Neural progenitor cell (in vitro differentiated cells): ENCODE measurements at regions not wholly inside any gene's neighbourhood (a gene's known extent, or its start where the extent isn't known, plus 50 kb on each side); places are given as distances from the start of the nearest gene placed in this dataset.

Experiments
- DNase-seq: peaks from one replicate; pipeline ENCODE4 v3.0.0-alpha.2; 2016; ENCODE audit warnings: low spot score
- H2AFZ ChIP-seq: fragments of 200-600 bp; sonication (generic); replicated peaks from 2 replicates; pipeline ENCODE4 v1.6.1; 2016; ENCODE audit warnings: antibody characterized with exemption
- H3F3A ChIP-seq: fragments of 200-600 bp; sonication (generic); 2 replicates; pipeline ENCODE4 v1.6.1; 2016; ENCODE audit warnings: antibody characterized with exemption, low read depth
- H3K27ac ChIP-seq: fragments of 200-600 bp; sonication (generic); 2 replicates; pipeline ENCODE4 v1.5.1; 2016; ENCODE audit warnings: mild to moderate bottlenecking
- H3K27me3 ChIP-seq: fragments of 200-600 bp; sonication (generic); 2 replicates; pipeline ENCODE4 v1.6.1; 2016; ENCODE audit warnings: mild to moderate bottlenecking, moderate library complexity
- H3K36me3 ChIP-seq: fragments of 200-600 bp; sonication (generic); 2 replicates; pipeline ENCODE4 v1.5.1; 2016
- H3K4me1 ChIP-seq: fragments of 200-600 bp; sonication (generic); 2 replicates; pipeline ENCODE4 v1.6.1; 2016; ENCODE audit warnings: mixed run types
- H3K4me2 ChIP-seq: fragments of 200-600 bp; sonication (generic); 2 replicates; pipeline ENCODE4 v1.6.1; 2016
- H3K4me3 ChIP-seq: fragments of 200-600 bp; sonication (generic); 2 replicates; pipeline ENCODE4 v1.5.1; 2016
- H3K79me2 ChIP-seq: fragments of 200-600 bp; sonication (generic); 2 replicates; pipeline ENCODE4 v1.6.1; 2016; ENCODE audit warnings: low read depth
- H3K9ac ChIP-seq: fragments of 200-600 bp; sonication (generic); 2 replicates; pipeline ENCODE4 v1.6.1; 2016
- H3K9me3 ChIP-seq: fragments of 200-600 bp; sonication (generic); 2 replicates; pipeline ENCODE4 v1.5.1; 2016; ENCODE audit warnings: low read depth
- H4K20me1 ChIP-seq: fragments of 200-600 bp; sonication (generic); 2 replicates; pipeline ENCODE4 v1.6.1; 2016; ENCODE audit warnings: low read depth
- H3K27ac Mint-ChIP-seq: 3 replicates; pipeline ENCODE4 v1.8.0; 2021; ENCODE audit warnings: mixed read lengths
- H3K27me3 Mint-ChIP-seq: 2 replicates; pipeline ENCODE4 v1.8.0; 2022; ENCODE audit warnings: low read depth, mild to moderate bottlenecking, inconsistent platforms, moderate library complexity, mixed read lengths; ENCODE audit not compliant: insufficient read depth
- H3K36me3 Mint-ChIP-seq: 3 replicates; pipeline ENCODE4 v1.8.0; 2021; ENCODE audit warnings: mixed read lengths
- H3K4me1 Mint-ChIP-seq: 3 replicates; pipeline ENCODE4 v1.8.0; 2021; ENCODE audit warnings: mixed read lengths
- H3K4me3 Mint-ChIP-seq: 3 replicates; pipeline ENCODE4 v1.8.0; 2021; ENCODE audit warnings: mild to moderate bottlenecking, moderate library complexity, mixed read lengths
- H3K9me3 Mint-ChIP-seq: 3 replicates; pipeline ENCODE4 v1.8.0; 2020; ENCODE audit warnings: mixed read lengths
- EZH2 ChIP-seq: fragments of 200-600 bp; sonication (generic); IDR thresholded peaks from 2 replicates; pipeline ENCODE4 v1.6.1; 2017; ENCODE audit warnings: antibody characterized with exemption, mild to moderate bottlenecking, moderate library complexity
- EZH2phosphoT487 ChIP-seq: fragments of 200-600 bp; sonication (generic); IDR thresholded peaks from 2 replicates; pipeline ENCODE4 v1.6.1; 2017; ENCODE audit warnings: antibody characterized with exemption
- TF ChIP-seq, protein P1 (sequence below): fragments of 200-600 bp; sonication (generic); IDR thresholded peaks from 2 replicates; pipeline ENCODE4 v1.5.1; 2017; ENCODE audit warnings: antibody characterized with exemption, mild to moderate bottlenecking

- DNase-seq: no peak
- Histone ChIP-seq H4K20me1 (no peaks in the 10 kb centered on the region), H3F3A (peaks cover 16% of the 10 kb centered on the region), H2AFZ (no peak overlapping the region), H3K4me1 (peaks cover 22% of the 10 kb centered on the region), H3K4me3 (no peak overlapping the region), H3K9me3 (no peaks in the 10 kb centered on the region), H3K9ac (no peak overlapping the region), H3K4me2 (no peak overlapping the region), H3K36me3 (no peaks in the 10 kb centered on the region), H3K27ac (no peak overlapping the region), H3K79me2 (no peaks in the 10 kb centered on the region), H3K27me3 (no peaks in the 10 kb centered on the region)
- Mint-ChIP-seq H3K36me3 (no peaks in the 10 kb centered on the region), H3K27me3 (peaks cover 5% of the 10 kb centered on the region), H3K4me1 (peaks cover 30% of the 10 kb centered on the region), H3K27ac (no peak overlapping the region), H3K4me3 (no peak overlapping the region), H3K9me3 (peaks cover 27% of the 10 kb centered on the region)
- TF ChIP-seq, protein P1, sequence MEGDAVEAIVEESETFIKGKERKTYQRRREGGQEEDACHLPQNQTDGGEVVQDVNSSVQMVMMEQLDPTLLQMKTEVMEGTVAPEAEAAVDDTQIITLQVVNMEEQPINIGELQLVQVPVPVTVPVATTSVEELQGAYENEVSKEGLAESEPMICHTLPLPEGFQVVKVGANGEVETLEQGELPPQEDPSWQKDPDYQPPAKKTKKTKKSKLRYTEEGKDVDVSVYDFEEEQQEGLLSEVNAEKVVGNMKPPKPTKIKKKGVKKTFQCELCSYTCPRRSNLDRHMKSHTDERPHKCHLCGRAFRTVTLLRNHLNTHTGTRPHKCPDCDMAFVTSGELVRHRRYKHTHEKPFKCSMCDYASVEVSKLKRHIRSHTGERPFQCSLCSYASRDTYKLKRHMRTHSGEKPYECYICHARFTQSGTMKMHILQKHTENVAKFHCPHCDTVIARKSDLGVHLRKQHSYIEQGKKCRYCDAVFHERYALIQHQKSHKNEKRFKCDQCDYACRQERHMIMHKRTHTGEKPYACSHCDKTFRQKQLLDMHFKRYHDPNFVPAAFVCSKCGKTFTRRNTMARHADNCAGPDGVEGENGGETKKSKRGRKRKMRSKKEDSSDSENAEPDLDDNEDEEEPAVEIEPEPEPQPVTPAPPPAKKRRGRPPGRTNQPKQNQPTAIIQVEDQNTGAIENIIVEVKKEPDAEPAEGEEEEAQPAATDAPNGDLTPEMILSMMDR: no peak
- TF ChIP-seq EZH2phosphoT487 (no peak), EZH2 (no peak)
Measured at GRCh38 chr11:112814168-112814567, 147.1 kb upstream of the NCAM1 start.

GRCh38 chr11:112817376-112817775 lies 143.8 kb upstream of the NCAM1 start:
- Mint-ChIP-seq H3K27me3 (peaks cover 5% of the 10 kb centered on the region), H3K27ac (no peak overlapping the region), H3K9me3 (peaks cover 9% of the 10 kb centered on the region), H3K36me3 (no peaks in the 10 kb centered on the region), H3K4me3 (no peak overlapping the region), H3K4me1 (peaks cover 22% of the 10 kb centered on the region)
- Histone ChIP-seq H3K27ac (peak overlapping the region; percentile 38), H3K27me3 (no peaks in the 10 kb centered on the region), H2AFZ (peak overlapping the region; percentile 73), H3K4me2 (peak overlapping the region; percentile 58), H3K79me2 (no peaks in the 10 kb centered on the region), H3K9me3 (no peaks in the 10 kb centered on the region), H3K36me3 (no peaks in the 10 kb centered on the region), H3K4me3 (no peak overlapping the region), H3K4me1 (peaks cover 42% of the 10 kb centered on the region), H3K9ac (no peak overlapping the region), H3F3A (peaks cover 32% of the 10 kb centered on the region), H4K20me1 (no peaks in the 10 kb centered on the region)
- TF ChIP-seq EZH2phosphoT487: no peak
- TF ChIP-seq EZH2: no peak
- TF ChIP-seq, protein P1: no peak
- peak; percentile 61 for DNase-seq

DNA sequence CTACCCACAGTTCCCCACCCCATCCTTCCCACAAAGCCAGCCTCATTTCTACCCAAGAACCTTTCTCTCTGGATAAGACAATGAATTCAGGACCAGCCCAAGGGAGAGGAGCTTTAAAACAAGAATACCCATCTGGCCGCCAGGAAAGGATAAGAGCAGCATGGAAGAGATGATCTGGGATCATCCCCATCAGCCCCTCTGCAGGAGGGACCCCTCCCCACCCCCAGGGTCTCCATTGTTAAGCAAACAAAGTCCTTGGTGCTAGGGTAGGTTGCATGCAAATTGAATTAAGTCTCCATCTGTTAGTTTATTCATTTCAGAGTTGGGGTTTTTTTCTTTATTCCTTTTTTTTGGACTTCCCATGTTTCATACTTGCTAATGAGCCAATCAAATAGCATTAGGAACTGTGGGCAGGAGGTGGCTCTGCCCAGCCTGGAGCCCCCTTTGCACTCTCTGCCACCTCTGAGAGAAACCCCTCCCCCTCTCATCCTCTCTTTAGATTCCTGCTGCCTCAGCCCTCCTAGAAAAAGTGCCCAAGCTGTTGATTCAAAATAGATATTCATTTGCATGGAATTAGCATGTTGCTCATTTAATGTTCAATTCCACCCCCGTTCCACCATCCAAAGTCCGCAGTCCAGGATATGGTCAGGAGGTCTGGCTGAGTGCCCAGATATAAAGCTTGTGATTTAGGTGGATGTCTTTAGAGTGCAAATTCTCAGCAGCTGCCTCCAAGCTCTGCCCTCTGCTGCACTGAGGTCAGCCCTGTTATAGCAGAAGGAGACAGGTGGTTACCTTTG lies 138.5 kb upstream of the NCAM1 start:
- no peak overlapping the region for H3K9ac ChIP-seq
- peak overlapping the region; percentile 14 for H3K4me3 ChIP-seq
- H3K4me1 Mint-ChIP-seq: peaks cover 24% of the 10 kb centered on the region
- peak overlapping the region; percentile 10 for H3K27ac ChIP-seq
- no peaks in the 10 kb centered on the region for H3K79me2 ChIP-seq
- peaks cover 40% of the 10 kb centered on the region for H3F3A ChIP-seq
- peak; percentile 80 for TF ChIP-seq EZH2phosphoT487
- no peak for TF ChIP-seq EZH2
- TF ChIP-seq, protein P1: no peak
- no peaks in the 10 kb centered on the region for H4K20me1 ChIP-seq
- H3K36me3 ChIP-seq: no peaks in the 10 kb centered on the region
- no peak overlapping the region for H2AFZ ChIP-seq
- no peaks in the 10 kb centered on the region for H3K27me3 Mint-ChIP-seq
- peak overlapping the region; percentile 69 for H3K4me2 ChIP-seq
- no peak overlapping the region for H3K27ac Mint-ChIP-seq
- peaks cover 57% of the 10 kb centered on the region for H3K4me1 ChIP-seq
- H3K36me3 Mint-ChIP-seq: no peaks in the 10 kb centered on the region
- H3K4me3 Mint-ChIP-seq: no peak overlapping the region
- H3K27me3 ChIP-seq: no peaks in the 10 kb centered on the region
- peaks cover 6% of the 10 kb centered on the region for H3K9me3 Mint-ChIP-seq
- no peaks in the 10 kb centered on the region for H3K9me3 ChIP-seq
- peak; percentile 82 for DNase-seq
